22Rv1 (cell line): ENCODE measurements at regions not wholly inside any gene's neighbourhood (a gene's known extent, or its start where the extent isn't known, plus 50 kb on each side); places are given as distances from the start of the nearest gene placed in this dataset.
"Not testable (repeated sequence)": the region's sequence is repeated elsewhere in the genome, so short reads cannot be mapped to it uniquely, and the experiment has no call there.

Source experiments
- H3K27ac ChIP-seq: fragments of 450-650 bp; 2 replicates; pipeline ENCODE4 v1.5.1; 2017
- ZFX ChIP-seq: fragments of 450-650 bp; IDR thresholded peaks from 2 replicates; pipeline ENCODE4 v1.6.1; 2017; ENCODE audit warnings: antibody characterized with exemption, borderline replicate concordance
- TF ChIP-seq, protein P1 (sequence below): fragments of 450-650 bp; IDR thresholded peaks from 2 replicates; pipeline ENCODE4 v1.5.1; 2017; ENCODE audit warnings: mild to moderate bottlenecking

DNA sequence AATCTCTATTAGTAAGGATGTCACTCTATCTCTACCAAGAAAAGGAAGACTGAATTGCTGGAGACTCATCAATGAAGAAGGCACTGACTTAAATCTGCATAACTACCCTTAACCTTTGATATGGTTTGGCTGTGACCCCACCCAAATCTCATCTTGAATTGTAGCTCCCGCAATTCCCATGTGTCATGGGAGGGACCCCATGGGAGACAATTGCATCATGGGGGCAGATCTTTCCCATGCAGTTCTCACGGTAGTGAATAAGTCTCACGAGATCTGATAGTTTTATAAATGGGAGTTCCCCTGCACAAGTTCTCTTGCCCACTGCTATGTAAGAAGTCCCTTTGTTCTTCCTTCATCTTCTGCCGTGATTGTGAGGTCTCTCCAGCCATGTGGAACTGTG, 73.4 kb upstream of the PPM1H start:
- H3K27ac ChIP-seq: no peak overlapping the region
- no peak for TF ChIP-seq ZFX
- TF ChIP-seq, protein P1, sequence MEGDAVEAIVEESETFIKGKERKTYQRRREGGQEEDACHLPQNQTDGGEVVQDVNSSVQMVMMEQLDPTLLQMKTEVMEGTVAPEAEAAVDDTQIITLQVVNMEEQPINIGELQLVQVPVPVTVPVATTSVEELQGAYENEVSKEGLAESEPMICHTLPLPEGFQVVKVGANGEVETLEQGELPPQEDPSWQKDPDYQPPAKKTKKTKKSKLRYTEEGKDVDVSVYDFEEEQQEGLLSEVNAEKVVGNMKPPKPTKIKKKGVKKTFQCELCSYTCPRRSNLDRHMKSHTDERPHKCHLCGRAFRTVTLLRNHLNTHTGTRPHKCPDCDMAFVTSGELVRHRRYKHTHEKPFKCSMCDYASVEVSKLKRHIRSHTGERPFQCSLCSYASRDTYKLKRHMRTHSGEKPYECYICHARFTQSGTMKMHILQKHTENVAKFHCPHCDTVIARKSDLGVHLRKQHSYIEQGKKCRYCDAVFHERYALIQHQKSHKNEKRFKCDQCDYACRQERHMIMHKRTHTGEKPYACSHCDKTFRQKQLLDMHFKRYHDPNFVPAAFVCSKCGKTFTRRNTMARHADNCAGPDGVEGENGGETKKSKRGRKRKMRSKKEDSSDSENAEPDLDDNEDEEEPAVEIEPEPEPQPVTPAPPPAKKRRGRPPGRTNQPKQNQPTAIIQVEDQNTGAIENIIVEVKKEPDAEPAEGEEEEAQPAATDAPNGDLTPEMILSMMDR: no peak

DNA sequence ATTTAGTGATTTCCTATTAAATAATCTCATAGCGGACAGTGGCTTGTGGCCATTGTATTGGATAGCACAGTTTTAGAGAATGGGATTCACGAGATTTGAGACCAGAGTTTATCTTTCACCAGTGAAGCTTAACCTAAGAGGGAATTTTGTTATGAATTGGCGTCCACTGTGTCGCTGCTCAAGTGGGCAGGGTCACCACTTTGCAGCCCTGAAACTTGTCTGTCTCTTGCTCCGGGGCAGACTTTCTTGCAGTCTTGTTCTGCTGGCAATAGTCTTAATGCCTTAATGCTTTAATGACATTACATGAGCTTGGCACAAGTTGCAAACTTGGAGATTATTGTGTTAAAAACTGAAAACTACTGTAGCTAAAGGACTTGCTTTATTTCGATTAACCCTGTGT, 72.8 kb upstream of the PPM1H start:
- H3K27ac ChIP-seq: no peak overlapping the region
- TF ChIP-seq, protein P1: no peak
- TF ChIP-seq ZFX: no peak

- H3K27ac ChIP-seq: no peak overlapping the region
- TF ChIP-seq, protein P1: no peak
- no peak for TF ChIP-seq ZFX
Measured at GRCh38 chr12:63006536-63006935, 71.6 kb upstream of the PPM1H start.

DNA sequence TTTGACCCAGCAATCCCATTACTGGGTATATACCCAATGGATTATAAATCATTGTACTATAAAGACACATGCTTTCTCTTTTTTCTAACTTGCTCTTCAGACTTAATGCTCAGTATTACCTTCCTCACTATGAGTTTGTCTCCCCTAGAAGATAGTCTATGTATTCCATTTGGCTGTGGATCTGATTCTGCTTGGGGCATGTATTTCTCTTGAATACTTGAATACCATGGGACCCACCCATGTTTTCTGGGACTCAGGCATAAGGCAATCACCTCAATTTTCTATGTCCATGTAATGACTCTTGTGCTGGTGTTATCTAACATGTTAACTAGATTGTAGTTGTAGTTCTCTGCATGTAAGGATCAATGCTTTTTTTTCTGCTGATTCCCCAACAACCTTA, 70.4 kb upstream of the PPM1H start:
- H3K27ac ChIP-seq: no peak overlapping the region
- TF ChIP-seq ZFX: no peak
- TF ChIP-seq, protein P1: no peak

DNA sequence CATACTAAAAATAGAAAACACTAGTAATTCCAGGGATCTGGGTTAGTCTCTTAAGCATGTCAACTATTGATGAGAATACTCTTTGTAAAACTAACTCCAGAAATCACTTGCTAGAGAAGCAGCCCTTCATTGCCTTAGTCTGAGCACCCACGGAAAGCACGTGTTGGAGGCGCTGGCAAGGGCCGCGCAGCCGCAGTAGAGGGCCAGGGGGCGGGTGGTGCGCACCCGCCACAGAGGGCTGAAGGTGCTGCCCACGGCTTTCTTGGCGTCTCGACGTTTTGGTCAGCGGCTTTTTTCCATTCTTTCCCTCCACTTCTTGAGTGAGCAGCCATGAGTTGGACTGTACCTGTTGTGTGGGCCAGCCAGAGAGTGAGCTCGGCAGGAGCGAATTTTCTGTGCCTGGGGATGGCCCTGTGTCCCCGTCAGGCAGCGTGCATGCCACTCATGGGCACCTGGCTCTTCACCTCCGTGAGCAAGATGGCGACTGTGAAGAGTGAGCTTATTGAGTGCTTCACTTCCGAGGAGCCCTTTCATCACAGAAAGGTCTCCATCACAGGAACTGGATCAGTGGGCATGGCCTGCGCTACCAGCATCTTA, 68.4 kb upstream of the PPM1H start:
- H3K27ac ChIP-seq: no peak overlapping the region
- TF ChIP-seq ZFX: no peak
- TF ChIP-seq, protein P1: no peak

DNA sequence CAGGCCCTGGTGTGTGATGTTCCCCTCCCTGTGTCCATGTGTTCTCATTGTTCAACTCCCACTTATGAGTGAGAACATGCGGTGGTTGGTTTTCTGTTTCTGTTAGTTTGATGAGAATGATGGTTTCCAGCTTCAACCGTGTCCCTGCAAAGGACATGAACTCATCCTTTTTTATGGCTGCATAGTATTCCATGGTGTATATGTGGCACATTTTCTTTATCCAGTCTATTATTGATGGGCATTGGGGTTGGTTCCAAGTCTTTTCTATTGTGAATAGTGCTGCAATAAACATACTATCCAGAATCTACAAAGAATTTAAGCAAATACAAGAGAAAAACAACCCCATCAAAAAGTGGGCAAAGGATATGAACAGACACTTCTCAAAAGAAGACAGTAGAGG, 67.1 kb upstream of the PPM1H start:
- H3K27ac ChIP-seq: not testable (repeated sequence)

GRCh38 chr12:62998454-62998853, 63.5 kb upstream of the PPM1H start:
- TF ChIP-seq, protein P1: no peak
- TF ChIP-seq ZFX: no peak
- H3K27ac ChIP-seq: no peak overlapping the region

DNA sequence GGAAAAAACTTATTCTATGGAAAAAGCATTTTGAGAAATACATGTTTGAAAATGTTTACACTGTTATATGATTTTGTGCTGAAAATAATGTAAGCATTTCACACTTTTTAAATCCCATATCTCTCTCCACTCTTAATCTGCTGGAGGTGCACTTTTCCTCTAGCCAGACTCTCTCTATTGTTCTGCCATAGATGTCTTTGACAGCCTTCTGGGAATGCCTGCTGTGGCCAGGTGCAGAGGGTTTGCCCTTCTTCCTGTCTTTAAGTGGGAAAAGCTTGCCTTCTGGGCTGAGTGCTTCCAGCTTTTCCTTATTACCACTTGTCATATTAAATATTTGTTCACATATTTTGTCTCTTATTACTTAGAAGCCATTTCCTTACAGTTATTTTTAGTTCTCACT, 60.1 kb upstream of the PPM1H start:
- no peak for TF ChIP-seq ZFX
- TF ChIP-seq, protein P1: no peak
- no peak overlapping the region for H3K27ac ChIP-seq
